ENCODE measurements at regions not wholly inside any gene's neighbourhood (a gene's known extent, or its start where the extent isn't known, plus 50 kb on each side); places are given as distances from the start of the nearest gene placed in this dataset.

- Histone ChIP-seq H3K4me3 (no peak overlapping the region), H3K9me3 (no peaks in the 10 kb centered on the region), H3K4me1 (no peaks in the 10 kb centered on the region), H3K36me3 (no peaks in the 10 kb centered on the region), H3K27ac (no peak overlapping the region), H3K27me3 (no peaks in the 10 kb centered on the region)
- TF ChIP-seq POLR2A (IDR thresholded peaks at IDR 0.05) (no peak), CTCF (IDR thresholded peaks at IDR 0.05) (no peak)
- intact Hi-C loops (cut with DNase I) = no loop called here
- DNase-seq = no peak
- no peak for ATAC-seq
- WGBS (ENCODE audit: insufficient coverage, low coverage, low lambda C conversion rate, missing lambda C conversion rate) = 63% methylated on average over 1 of the region's 1 CpG
Observed at GRCh38 chr1:5369223-5369622, 623.0 kb downstream of the NPHP4 start.

GRCh38 chr1:5368201-5368600 lies 624.0 kb downstream of the NPHP4 start:
- Histone ChIP-seq H3K4me1 (no peaks in the 10 kb centered on the region), H3K4me3 (no peak overlapping the region), H3K9me3 (no peaks in the 10 kb centered on the region), H3K27ac (no peak overlapping the region), H3K36me3 (no peaks in the 10 kb centered on the region), H3K27me3 (no peaks in the 10 kb centered on the region)
- intact Hi-C loops (cut with DNase I) = no loop called here
- WGBS (ENCODE audit: insufficient coverage, low coverage, low lambda C conversion rate, missing lambda C conversion rate) = 41% methylated on average over 4 of the region's 5 CpGs
- no peak for DNase-seq
- TF ChIP-seq CTCF (IDR thresholded peaks at IDR 0.05) = no peak
- TF ChIP-seq POLR2A (IDR thresholded peaks at IDR 0.05) = no peak
- ATAC-seq = no peak

DNA sequence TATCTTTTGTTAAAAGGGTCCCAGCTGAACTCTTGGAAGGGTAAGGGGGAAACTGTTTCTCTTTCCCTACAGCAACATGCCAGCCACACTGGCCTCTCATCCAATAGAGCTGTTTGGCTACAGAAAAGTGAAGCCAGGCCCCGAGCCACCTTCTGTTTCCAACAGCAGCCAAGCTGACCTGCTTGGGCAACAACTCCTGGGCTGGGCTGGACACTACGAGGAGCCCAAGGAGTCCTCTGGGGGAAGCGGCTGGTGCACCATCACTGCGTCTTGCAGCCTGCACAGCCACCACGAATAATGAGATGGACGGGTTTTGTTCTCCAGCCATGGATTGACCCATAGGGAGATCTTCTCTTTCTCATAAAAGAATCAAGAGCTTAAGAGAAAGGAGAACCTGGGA lies 624.9 kb downstream of the NPHP4 start:
- no peaks in the 10 kb centered on the region for H3K4me1 ChIP-seq
- 54% methylated on average over 4 of the region's 6 CpGs for WGBS (ENCODE audit: insufficient coverage, low coverage, low lambda C conversion rate, missing lambda C conversion rate)
- ATAC-seq (no peak), DNase-seq (no peak)
- intact Hi-C loops (cut with DNase I) = no loop called here
- no peaks in the 10 kb centered on the region for H3K36me3 ChIP-seq
- H3K9me3 ChIP-seq = no peaks in the 10 kb centered on the region
- TF ChIP-seq POLR2A (IDR thresholded peaks at IDR 0.05) = no peak
- TF ChIP-seq CTCF (IDR thresholded peaks at IDR 0.05) = no peak
- no peaks in the 10 kb centered on the region for H3K27me3 ChIP-seq
- no peak overlapping the region for H3K4me3 ChIP-seq
- no peak overlapping the region for H3K27ac ChIP-seq

DNA sequence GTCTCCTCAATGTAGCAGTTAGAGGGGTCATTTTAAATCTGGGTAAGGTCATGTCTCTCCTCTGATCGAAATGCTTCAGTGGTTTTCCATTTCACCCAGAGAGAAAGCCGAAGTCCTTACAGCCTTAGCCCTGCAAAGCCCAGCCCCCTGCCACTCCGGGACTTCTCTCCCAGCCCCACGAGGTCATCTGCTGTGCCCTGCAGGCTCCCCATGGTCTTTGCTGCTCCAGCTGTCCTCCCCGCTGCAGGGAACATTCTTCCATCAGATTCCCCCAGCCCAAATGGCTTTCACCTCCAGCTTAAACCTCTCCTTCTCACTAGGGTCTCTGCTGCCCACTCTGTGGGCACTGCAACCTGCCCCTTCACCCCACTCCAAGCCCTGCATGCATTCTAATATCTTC lies 626.5 kb downstream of the NPHP4 start:
- no peak overlapping the region for H3K4me3 ChIP-seq
- ATAC-seq (no peak), DNase-seq (no peak)
- H3K9me3 ChIP-seq = no peaks in the 10 kb centered on the region
- H3K4me1 ChIP-seq = no peaks in the 10 kb centered on the region
- intact Hi-C loops (cut with DNase I) = no loop called here
- H3K27ac ChIP-seq = no peak overlapping the region
- H3K36me3 ChIP-seq = no peaks in the 10 kb centered on the region
- no peak for TF ChIP-seq POLR2A (IDR thresholded peaks at IDR 0.05)
- TF ChIP-seq CTCF (IDR thresholded peaks at IDR 0.05) = no peak
- 54% methylated on average over 4 of the region's 5 CpGs for WGBS (ENCODE audit: insufficient coverage, low coverage, low lambda C conversion rate, missing lambda C conversion rate)
- no peaks in the 10 kb centered on the region for H3K27me3 ChIP-seq

GRCh38 chr1:5364591-5364990 lies 627.6 kb downstream of the NPHP4 start:
- TF ChIP-seq POLR2A (IDR thresholded peaks at IDR 0.05) (no peak), CTCF (IDR thresholded peaks at IDR 0.05) (no peak)
- no peaks in the 10 kb centered on the region for H3K4me1 ChIP-seq
- no peak for DNase-seq
- intact Hi-C loops (cut with DNase I) = no loop called here
- H3K9me3 ChIP-seq = no peaks in the 10 kb centered on the region
- H3K27ac ChIP-seq = no peak overlapping the region
- no peaks in the 10 kb centered on the region for H3K36me3 ChIP-seq
- H3K27me3 ChIP-seq = no peaks in the 10 kb centered on the region
- no peak overlapping the region for H3K4me3 ChIP-seq
- 61% methylated on average over 4 of the region's 6 CpGs for WGBS (ENCODE audit: insufficient coverage, low coverage, low lambda C conversion rate, missing lambda C conversion rate)
- no peak for ATAC-seq

Data from right lobe of liver (tissue), 6 donors.